ENCODE measurements at regions not wholly inside any gene's neighbourhood (a gene's known extent, or its start where the extent isn't known, plus 50 kb on each side); places are given as distances from the start of the nearest gene placed in this dataset.

DNA sequence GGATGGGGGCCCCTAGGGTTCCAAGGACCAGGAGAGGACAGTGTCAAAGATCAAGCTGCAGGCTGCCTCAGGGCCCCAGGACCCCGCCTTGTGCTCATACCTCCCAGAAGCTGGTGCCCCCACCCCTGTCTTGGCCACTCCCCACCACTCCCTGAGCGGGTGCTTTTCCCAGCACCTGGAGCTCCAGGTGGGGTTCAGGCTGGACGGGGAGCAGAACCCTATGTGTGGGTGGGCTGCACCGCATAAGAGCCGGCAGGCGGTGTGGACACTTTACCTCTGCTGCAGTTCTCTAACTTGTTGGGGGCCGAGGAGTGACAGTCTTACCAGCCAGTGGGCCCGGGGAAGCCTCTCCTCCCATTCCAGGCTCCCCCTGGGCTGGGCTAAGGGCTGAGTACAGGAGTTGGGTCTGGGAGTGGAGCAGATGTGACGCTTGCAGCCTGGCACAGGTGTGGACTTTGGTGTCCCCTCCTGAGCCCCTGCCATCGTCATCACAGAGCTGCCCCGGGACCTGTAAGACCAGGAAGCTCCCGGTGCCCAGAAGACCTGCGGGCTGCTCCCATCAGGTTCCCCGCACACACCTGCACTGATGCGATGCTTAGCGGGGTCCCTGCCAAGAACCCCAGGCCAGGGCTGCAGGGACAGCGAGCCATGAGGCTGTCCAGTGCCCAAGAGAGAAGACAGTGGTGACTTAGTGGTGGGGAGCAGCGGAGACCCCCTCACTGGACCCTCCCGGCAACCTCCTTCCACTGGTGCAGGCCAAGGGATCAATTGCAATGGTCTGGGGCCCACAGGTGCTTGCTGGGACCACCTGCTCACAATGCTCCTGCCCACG lies 674.5 kb downstream of the BRD1 start:
- DNase-seq (ENCODE audit: missing footprints) (no peak), ATAC-seq (no peak)
- intact Hi-C loops (cut with DNase I) = no loop called here

- ATAC-seq (no peak), DNase-seq (ENCODE audit: missing footprints) (no peak)
- intact Hi-C loops (cut with DNase I) = no loop called here
Observed at GRCh38 chr22:49152127-49152938, 675.3 kb downstream of the BRD1 start.

GRCh38 chr22:49151256-49152126 lies 676.2 kb downstream of the BRD1 start:
- ATAC-seq = no peak
- no peak for DNase-seq (ENCODE audit: missing footprints)
- intact Hi-C loops (cut with DNase I) = no loop called here

DNA sequence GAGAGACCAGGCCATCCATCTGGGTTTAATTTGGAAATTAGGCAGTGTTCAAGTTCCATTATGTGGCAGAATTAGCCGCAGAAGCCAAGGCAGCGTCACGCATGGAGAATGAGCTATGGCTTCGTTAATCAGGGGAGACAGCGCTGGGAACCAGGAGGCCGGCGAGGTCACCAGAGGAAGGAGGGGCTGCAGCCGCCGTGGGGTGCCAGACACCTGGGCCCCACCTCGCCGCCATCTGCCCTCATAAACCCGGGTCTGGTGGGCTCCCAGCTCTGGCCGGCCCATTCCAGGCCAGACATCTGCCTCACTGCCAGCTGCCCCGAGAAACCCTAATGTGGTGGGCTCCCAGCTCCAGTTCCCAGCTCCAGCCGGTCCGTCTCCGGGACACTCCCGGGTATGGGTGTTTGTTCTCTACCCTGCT lies 676.9 kb downstream of the BRD1 start:
- intact Hi-C loops (cut with DNase I) = no loop called here
- ATAC-seq = no peak
- DNase-seq (ENCODE audit: missing footprints) = no peak

DNA sequence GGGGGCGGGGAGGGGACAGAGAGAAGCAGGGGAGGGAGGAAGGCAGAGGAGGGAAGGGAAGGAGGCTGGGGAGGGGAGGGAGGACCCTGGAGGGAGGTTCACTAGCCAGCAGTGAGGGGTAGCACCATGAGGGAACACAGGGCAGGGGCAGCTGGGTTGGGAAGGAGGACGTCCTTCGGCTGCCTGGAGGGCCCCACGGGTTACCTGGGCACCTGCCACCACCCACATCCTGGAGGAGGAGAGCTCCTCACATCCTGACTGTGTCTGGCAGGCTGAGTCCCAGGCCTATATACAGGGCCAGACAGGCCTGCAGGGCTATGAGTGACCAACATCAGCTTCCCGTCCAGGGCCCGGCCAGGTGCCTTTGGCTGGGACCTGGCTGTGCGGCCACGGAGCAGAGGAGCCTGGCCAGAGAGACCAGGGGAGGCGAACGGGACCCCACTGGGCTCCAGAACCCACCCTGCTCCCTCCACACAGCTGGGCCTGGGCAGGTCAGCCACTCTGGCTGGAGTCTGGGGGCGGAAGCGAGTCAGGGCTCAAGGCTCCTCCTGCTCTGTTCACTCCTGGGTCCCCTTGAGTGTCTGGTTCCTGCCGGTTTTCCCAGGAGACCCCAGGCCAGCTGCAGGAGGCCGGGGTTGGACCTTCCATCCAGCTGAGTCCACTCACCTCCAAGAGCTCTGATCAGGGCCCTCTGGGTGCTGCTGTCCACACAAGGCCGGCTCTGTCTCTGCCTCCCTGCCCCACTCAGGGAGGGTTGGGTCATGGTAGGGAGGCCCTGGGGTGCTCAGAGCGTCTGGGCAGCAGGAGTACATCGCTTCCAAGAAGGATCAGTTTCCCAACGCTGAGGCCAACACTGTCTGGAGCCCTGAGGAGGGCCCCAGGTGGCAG lies 677.7 kb downstream of the BRD1 start:
- intact Hi-C loops (cut with DNase I) = no loop called here
- ATAC-seq = no peak
- no peak for DNase-seq (ENCODE audit: missing footprints)

DNA sequence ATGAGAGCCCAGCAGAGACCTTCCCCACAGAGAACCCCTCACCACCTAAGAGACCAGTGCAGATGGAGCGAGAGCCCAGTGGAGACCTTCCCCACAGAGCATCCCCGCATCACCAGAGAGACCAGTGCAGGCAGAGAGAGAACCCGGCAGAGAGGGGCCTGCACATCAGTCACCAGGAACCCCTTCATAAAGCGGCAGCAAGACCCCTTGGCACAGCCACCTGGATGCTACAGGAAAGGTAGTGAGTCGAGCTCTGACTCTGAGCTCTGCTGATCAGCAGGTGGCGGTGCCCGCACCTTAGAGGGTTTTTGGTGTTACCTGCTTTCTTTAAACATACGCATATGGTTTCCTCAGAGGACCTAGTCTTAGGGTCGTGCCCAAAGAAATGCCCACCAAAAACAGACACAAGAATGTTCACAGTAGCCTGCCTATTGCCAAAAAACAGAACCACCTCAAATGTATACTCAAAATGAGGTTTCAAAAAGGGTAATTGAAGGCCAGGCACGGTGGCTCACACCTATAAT lies 678.7 kb downstream of the BRD1 start:
- DNase-seq (ENCODE audit: missing footprints) = no peak
- ATAC-seq = no peak
- intact Hi-C loops (cut with DNase I) = no loop called here

- DNase-seq (ENCODE audit: missing footprints) = no peak
- no peak for ATAC-seq
- intact Hi-C loops (cut with DNase I) = no loop called here
Observed at GRCh38 chr22:49147617-49148175, 680.0 kb downstream of the BRD1 start.

- ATAC-seq = no peak
- intact Hi-C loops (cut with DNase I) = no loop called here
Observed at GRCh38 chr22:49147171-49147570, 680.5 kb downstream of the BRD1 start.

DNA sequence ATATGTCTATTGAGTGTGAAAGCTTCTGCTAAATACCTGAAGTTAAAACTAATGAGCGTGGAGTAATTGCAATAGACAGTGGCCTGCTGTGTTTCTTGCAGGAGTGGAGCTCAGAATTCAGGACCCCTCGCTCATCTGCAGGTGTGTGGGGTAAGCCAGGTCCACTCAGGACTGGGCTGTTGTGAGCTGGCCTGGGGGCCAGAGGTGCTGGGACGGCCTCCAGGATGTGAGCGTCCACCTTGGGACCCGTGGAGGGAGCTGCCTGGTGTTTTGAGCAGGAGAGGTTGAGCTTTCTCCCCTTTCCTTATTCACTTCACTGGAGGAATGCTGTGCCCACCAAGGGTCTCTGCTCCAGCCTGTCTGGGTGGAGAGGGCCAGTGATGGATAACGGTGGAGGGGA lies 681.2 kb downstream of the BRD1 start:
- DNase-seq (ENCODE audit: missing footprints) (no peak), ATAC-seq (no peak)
- intact Hi-C loops (cut with DNase I) = no loop called here

More at GRCh38 chr22:49147171-49147570, 680.5 kb downstream of the BRD1 start:
- no peak for DNase-seq (ENCODE audit: missing footprints)

DNA sequence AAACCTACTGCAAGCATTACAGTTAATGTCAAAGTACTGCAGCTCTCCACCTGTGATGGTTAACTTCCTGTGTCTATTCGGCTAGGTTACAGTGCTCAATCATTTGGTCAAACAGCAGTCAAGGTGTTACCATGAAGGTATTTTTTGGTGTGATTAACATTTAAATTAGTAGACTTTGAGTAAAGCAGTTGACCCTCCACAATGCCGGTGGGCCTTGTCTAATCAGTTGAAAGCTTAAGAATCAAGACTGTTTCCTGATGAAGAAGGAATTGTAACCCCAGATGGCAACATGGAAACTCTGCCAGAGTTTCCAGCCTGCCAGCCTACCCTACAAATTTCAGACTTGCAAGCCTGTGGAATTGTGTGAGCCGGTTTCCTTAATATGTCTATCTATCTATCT lies 683.9 kb downstream of the BRD1 start:
- ATAC-seq = no peak
- intact Hi-C loops (cut with DNase I) = no loop called here

DNA sequence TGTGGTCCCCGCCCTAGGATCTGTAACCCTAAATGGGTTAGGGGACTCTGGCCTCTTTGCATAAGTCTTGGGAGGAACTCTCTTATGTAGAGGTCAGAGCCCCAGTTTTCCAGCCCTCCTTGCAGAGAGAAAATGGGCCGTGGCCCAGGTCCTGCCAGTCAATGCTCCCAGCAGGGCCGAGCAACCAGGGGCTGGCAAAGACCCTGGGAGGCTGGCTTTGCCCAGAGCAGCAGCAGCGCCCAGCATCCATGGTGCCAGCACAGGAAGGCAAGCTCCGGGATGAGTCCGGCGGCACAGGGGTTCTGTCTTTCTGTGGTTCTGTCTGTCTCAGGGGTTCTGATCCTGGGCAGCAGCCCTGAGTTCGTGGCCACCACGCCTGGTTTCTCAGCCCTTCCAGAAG lies 684.8 kb downstream of the BRD1 start:
- DNase-seq (ENCODE audit: missing footprints) = no peak
- no peak for ATAC-seq
- intact Hi-C loops (cut with DNase I) = no loop called here

More for the DNA sequence above, 683.9 kb downstream of the BRD1 start:
- DNase-seq (ENCODE audit: missing footprints) = no peak

- ATAC-seq (no peak), DNase-seq (ENCODE audit: missing footprints) (no peak)
- intact Hi-C loops (cut with DNase I) = no loop called here
Observed at GRCh38 chr22:49142296-49142695, 685.4 kb downstream of the BRD1 start.

DNA sequence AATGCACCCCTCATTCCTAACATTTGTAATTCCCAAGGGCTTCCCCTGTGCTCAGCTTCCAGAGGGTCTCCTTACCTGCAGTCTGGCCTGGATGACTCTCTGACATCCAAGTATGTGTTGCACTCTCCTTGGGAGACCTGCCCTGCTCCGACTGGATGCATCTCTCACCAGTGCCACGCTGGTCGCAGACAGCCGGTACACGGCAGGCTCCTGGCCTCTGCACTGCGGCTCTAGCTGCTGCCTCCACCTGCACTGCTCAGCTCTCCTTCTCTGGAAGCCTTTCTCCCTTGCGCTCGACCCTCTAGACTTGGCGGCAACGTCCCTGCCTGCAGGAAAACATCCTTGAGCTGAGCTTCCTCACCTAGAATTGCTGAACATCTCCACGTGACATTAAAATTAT lies 685.9 kb downstream of the BRD1 start:
- no peak for ATAC-seq
- no peak for DNase-seq (ENCODE audit: missing footprints)
- intact Hi-C loops (cut with DNase I) = no loop called here

DNA sequence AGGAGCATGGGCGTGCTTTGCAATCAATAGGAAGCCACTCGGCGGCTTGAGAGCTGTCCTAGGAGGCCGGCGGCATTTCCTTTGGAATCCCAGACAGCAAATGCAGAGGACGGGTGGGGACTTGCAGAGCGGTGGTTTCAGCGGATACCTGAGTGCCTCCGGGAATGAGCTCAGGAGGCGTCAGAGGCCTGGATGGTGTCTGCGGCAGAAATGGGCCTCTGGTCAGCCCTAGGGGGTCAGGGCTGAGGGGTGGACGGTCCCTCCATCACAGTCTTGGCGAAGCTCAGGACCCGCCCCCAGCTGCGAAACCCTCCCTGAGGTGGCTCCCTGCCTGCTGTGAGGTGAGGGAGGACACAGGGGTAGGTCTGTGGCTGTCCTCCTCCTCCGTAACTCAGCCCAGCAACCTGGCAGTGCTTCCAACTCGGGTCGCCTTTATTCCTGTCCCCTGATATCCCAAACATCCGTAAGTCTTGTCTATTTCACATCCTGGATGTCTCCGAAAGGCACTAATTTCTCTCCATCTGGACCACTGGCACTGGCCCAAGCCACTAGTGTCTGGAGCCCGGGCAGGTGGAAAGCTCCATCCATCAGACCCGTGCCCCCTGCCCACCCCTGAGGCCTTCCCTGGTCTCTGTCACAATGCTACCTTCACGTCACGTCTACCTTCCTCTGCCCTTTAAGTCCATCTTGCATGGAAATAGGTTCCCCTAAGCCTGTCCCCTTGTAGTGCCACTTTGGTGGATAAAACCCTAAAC lies 686.6 kb downstream of the BRD1 start:
- ATAC-seq (no peak), DNase-seq (ENCODE audit: missing footprints) (no peak)
- intact Hi-C loops (cut with DNase I) = no loop called here

GRCh38 chr22:49139492-49140151 lies 688.1 kb downstream of the BRD1 start:
- DNase-seq (ENCODE audit: missing footprints) (no peak), ATAC-seq (no peak)
- intact Hi-C loops (cut with DNase I) = no loop called here

- intact Hi-C loops (cut with DNase I) = no loop called here
- DNase-seq (ENCODE audit: missing footprints) (no peak), ATAC-seq (no peak)
Observed at GRCh38 chr22:49138250-49138790, 689.4 kb downstream of the BRD1 start.

Data from Right ventricle myocardium inferior (tissue), 1 donor.